ENCODE measurements at regions not wholly inside any gene's neighbourhood (a gene's known extent, or its start where the extent isn't known, plus 50 kb on each side); places are given as distances from the start of the nearest gene placed in this dataset.

- TF ChIP-seq POLR2A (IDR thresholded peaks at IDR 0.05; ENCODE audit: low read depth) (no peak), POLR2AphosphoS5 (IDR thresholded peaks at IDR 0.05) (no peak)
Observed at GRCh38 chr3:5974630-5975322, 787.3 kb downstream of the EDEM1 start.
